Astrocyte (in vitro differentiated cells and primary cell): ENCODE measurements at regions not wholly inside any gene's neighbourhood (a gene's known extent, or its start where the extent isn't known, plus 50 kb on each side); places are given as distances from the start of the nearest gene placed in this dataset.
"Not testable (repeated sequence)": the region's sequence is repeated elsewhere in the genome, so short reads cannot be mapped to it uniquely, and the experiment has no call there.

ENCODE experiments used
- DNase-seq: peaks from one replicate; pipeline ENCODE4 v3.0.0-alpha.2; 2010; ENCODE audit warnings: low read depth
- FAIRE-seq: peaks from 2 replicates; lab custom pipeline; 2011; peaks lifted over from hg19 to GRCh38; lab: Jason Lieb, UNC
- H2AFZ ChIP-seq: 2 replicates; pipeline ENCODE4 v1.6.0; 2012; ENCODE audit warnings: low read depth, low read length, inconsistent platforms
- H3K27ac ChIP-seq: 2 replicates; pipeline ENCODE4 v1.5.1; 2011; ENCODE audit warnings: low read depth, low read length, inconsistent platforms
- H3K27me3 ChIP-seq: 2 replicates; pipeline ENCODE4 v1.6.0; 2011; ENCODE audit warnings: low read length, inconsistent platforms; ENCODE audit not compliant: insufficient read depth
- H3K36me3 ChIP-seq: 2 replicates; pipeline ENCODE4 v1.5.1; 2011; ENCODE audit warnings: low read length, inconsistent platforms; ENCODE audit not compliant: insufficient read depth
- H3K4me1 ChIP-seq: 2 replicates; pipeline ENCODE4 v1.5.1; 2011; ENCODE audit warnings: low read length, inconsistent platforms; ENCODE audit not compliant: insufficient read depth
- H3K4me2 ChIP-seq: 2 replicates; pipeline ENCODE4 v1.6.0; 2012; ENCODE audit warnings: low read length, inconsistent platforms
- H3K4me3 ChIP-seq: 2 replicates; pipeline ENCODE4 v1.5.1; 2011; ENCODE audit warnings: low read depth, mild to moderate bottlenecking, low read length, inconsistent platforms; ENCODE audit not compliant: insufficient read depth
- H3K79me2 ChIP-seq: 2 replicates; pipeline ENCODE4 v1.6.0; 2012; ENCODE audit warnings: mild to moderate bottlenecking, low read length, inconsistent platforms; ENCODE audit not compliant: insufficient read depth
- H3K9ac ChIP-seq: 2 replicates; pipeline ENCODE4 v1.6.0; 2012; ENCODE audit warnings: mild to moderate bottlenecking, low read length, inconsistent platforms
- H3K9me3 ChIP-seq: 2 replicates; pipeline ENCODE4 v1.5.1; 2012; ENCODE audit warnings: low read depth, mild to moderate bottlenecking, low read length, inconsistent platforms; ENCODE audit not compliant: insufficient read depth
- H4K20me1 ChIP-seq: 2 replicates; pipeline ENCODE4 v1.6.0; 2012; ENCODE audit warnings: low read length, inconsistent platforms; ENCODE audit not compliant: insufficient read depth
- H3K27ac Mint-ChIP-seq: one replicate; pipeline ENCODE4 v1.8.0; 2021; ENCODE audit warnings: mild to moderate bottlenecking, mixed read lengths; ENCODE audit not compliant: unreplicated experiment
- H3K27me3 Mint-ChIP-seq: one replicate; pipeline ENCODE4 v1.8.0; 2021; ENCODE audit warnings: low read depth, mixed read lengths; ENCODE audit not compliant: unreplicated experiment
- H3K36me3 Mint-ChIP-seq: one replicate; pipeline ENCODE4 v1.8.0; 2021; ENCODE audit warnings: low read depth, mixed read lengths; ENCODE audit not compliant: unreplicated experiment
- H3K4me1 Mint-ChIP-seq: one replicate; pipeline ENCODE4 v1.8.0; 2021; ENCODE audit warnings: low read depth, mixed read lengths; ENCODE audit not compliant: unreplicated experiment
- H3K4me3 Mint-ChIP-seq: one replicate; pipeline ENCODE4 v1.8.0; 2021; ENCODE audit warnings: mild to moderate bottlenecking, moderate library complexity, mixed read lengths; ENCODE audit not compliant: unreplicated experiment
- H3K9me3 Mint-ChIP-seq: one replicate; pipeline ENCODE4 v1.8.0; 2021; ENCODE audit warnings: mild to moderate bottlenecking, mixed read lengths; ENCODE audit not compliant: unreplicated experiment
- CTCF ChIP-seq: IDR thresholded peaks from 2 replicates; pipeline ENCODE4 v1.5.1; 2011; ENCODE audit warnings: low read depth, mild to moderate bottlenecking, inconsistent platforms, low read length, moderate library complexity; ENCODE audit not compliant: insufficient read depth
- EZH2 ChIP-seq: IDR thresholded peaks from 2 replicates; pipeline ENCODE4 v1.6.1; 2012; ENCODE audit warnings: mild to moderate bottlenecking, low read length, inconsistent platforms; ENCODE audit not compliant: insufficient read depth

GRCh38 chr20:43334080-43334479, 123.6 kb upstream of the SRSF6 start:
- H3K4me2 ChIP-seq, result no peak overlapping the region
- H3K27ac Mint-ChIP-seq, result no peak overlapping the region
- H3K36me3 Mint-ChIP-seq, result no peaks in the 10 kb centered on the region
- no peak overlapping the region for H2AFZ ChIP-seq
- no peak overlapping the region for H3K4me3 ChIP-seq
- no peaks in the 10 kb centered on the region for H3K36me3 ChIP-seq
- no peak overlapping the region for H3K27ac ChIP-seq
- H4K20me1 ChIP-seq, result no peaks in the 10 kb centered on the region
- peaks cover 21% of the 10 kb centered on the region for H3K9me3 Mint-ChIP-seq
- no peaks in the 10 kb centered on the region for H3K79me2 ChIP-seq
- peaks cover 4% of the 10 kb centered on the region for H3K9me3 ChIP-seq
- H3K4me1 ChIP-seq, result no peaks in the 10 kb centered on the region
- H3K27me3 Mint-ChIP-seq, result no peaks in the 10 kb centered on the region
- TF ChIP-seq EZH2, result no peak
- no peak for TF ChIP-seq CTCF
- DNase-seq (no peak), FAIRE-seq (no peak)
- H3K4me1 Mint-ChIP-seq, result no peaks in the 10 kb centered on the region
- H3K4me3 Mint-ChIP-seq, result no peak overlapping the region
- no peak overlapping the region for H3K9ac ChIP-seq
- no peaks in the 10 kb centered on the region for H3K27me3 ChIP-seq

DNA sequence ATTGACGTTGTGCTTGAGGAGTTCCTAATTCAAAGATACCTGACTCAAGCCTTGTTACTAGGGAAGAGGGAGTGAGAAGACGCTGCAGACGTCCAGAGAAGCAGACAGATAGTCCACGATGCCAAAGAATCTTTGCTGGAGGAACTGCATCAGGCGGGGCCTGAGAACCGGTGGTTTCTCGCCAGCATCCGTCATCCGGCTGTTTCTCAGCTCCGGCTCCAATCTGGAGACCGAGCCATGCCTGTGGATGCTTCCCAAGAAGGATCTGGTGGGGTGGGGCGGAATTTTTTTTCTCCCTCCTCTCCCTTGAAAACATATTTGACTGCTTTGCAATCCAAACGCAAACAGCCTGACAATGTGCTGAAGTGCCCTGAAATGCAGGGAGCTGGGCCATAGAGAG, 125.8 kb upstream of the SRSF6 start:
- no peak overlapping the region for H3K4me3 Mint-ChIP-seq
- H3K79me2 ChIP-seq, result no peaks in the 10 kb centered on the region
- DNase-seq, result no peak
- H3K9me3 Mint-ChIP-seq, result peaks cover 21% of the 10 kb centered on the region
- no peak overlapping the region for H3K4me2 ChIP-seq
- H4K20me1 ChIP-seq, result no peaks in the 10 kb centered on the region
- no peaks in the 10 kb centered on the region for H3K36me3 ChIP-seq
- H2AFZ ChIP-seq, result no peak overlapping the region
- no peak overlapping the region for H3K4me3 ChIP-seq
- no peaks in the 10 kb centered on the region for H3K27me3 Mint-ChIP-seq
- H3K27ac Mint-ChIP-seq, result no peak overlapping the region
- H3K27me3 ChIP-seq, result no peaks in the 10 kb centered on the region
- no peak for FAIRE-seq
- no peak overlapping the region for H3K9ac ChIP-seq
- H3K4me1 Mint-ChIP-seq, result no peaks in the 10 kb centered on the region
- peaks cover 4% of the 10 kb centered on the region for H3K9me3 ChIP-seq
- TF ChIP-seq EZH2 (no peak), CTCF (no peak)
- no peaks in the 10 kb centered on the region for H3K4me1 ChIP-seq
- H3K36me3 Mint-ChIP-seq, result no peaks in the 10 kb centered on the region
- H3K27ac ChIP-seq, result no peak overlapping the region

DNA sequence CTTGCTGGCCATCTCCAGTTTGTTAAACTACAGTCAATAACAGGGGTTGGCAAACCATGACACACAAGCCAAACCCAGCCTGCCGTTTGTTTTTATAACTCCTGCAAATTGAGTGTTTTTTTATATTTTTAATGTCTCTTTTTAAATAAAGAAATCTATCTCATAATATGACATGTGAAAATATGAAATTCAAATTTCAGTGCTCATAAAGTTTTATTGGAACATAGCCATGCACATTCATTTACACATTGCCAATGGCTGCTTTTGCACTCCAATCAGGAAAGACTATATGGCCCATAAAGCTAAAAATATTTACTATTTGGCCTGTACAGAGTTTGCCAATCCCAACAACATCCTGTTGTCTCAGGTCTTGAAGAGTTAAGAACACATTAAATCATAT, 129.0 kb upstream of the SRSF6 start:
- DNase-seq (no peak), FAIRE-seq (no peak)
- TF ChIP-seq CTCF (no peak), EZH2 (no peak)
- Histone ChIP-seq H2AFZ (no peak overlapping the region), H3K36me3 (no peaks in the 10 kb centered on the region), H3K27ac (no peak overlapping the region), H3K4me1 (no peaks in the 10 kb centered on the region), H3K4me3 (no peak overlapping the region), H3K9me3 (no peaks in the 10 kb centered on the region), H3K79me2 (no peaks in the 10 kb centered on the region), H3K27me3 (no peaks in the 10 kb centered on the region), H3K9ac (no peak overlapping the region), H3K4me2 (no peak overlapping the region), H4K20me1 (no peaks in the 10 kb centered on the region)
- Mint-ChIP-seq H3K27me3 (no peaks in the 10 kb centered on the region), H3K4me3 (no peak overlapping the region), H3K9me3 (peaks cover 17% of the 10 kb centered on the region), H3K4me1 (no peaks in the 10 kb centered on the region), H3K27ac (no peak overlapping the region), H3K36me3 (no peaks in the 10 kb centered on the region)

DNA sequence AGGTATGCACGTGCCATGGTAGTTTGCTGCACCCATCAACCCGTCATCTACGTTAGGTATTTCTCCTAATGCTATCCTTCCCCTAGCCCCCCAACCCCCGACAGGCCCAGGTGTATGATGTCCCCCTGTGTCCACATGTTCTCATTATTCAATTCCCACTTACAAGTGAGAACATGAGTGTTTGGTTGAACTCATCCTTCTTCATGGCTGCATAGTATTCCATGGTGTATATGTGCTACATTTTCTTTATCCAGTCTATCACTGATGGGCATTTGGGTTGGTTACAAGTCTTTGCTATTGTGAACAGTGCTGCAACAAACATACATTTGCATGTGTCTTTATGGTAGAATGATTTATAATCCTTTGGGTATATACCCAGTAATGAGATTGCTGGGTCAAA, 130.5 kb upstream of the SRSF6 start:
- not testable (repeated sequence) for H3K4me1 ChIP-seq, H3K9ac ChIP-seq, H3K36me3 ChIP-seq, H3K27ac Mint-ChIP-seq, H3K4me2 ChIP-seq, H3K36me3 Mint-ChIP-seq, H3K27me3 Mint-ChIP-seq, DNase-seq, H3K4me3 Mint-ChIP-seq, H3K9me3 ChIP-seq, H3K4me1 Mint-ChIP-seq, FAIRE-seq, H3K4me3 ChIP-seq, H3K27me3 ChIP-seq, H2AFZ ChIP-seq, H4K20me1 ChIP-seq, H3K27ac ChIP-seq, H3K79me2 ChIP-seq
- H3K9me3 Mint-ChIP-seq, result peaks cover 12% of the 10 kb centered on the region
